HG03045 (cell line): ENCODE measurements at regions not wholly inside any gene's neighbourhood (a gene's known extent, or its start where the extent isn't known, plus 50 kb on each side); places are given as distances from the start of the nearest gene placed in this dataset.
A peak's percentile ranks its signal among the peaks of the same experiment; 100 is the strongest.
"Not testable (repeated sequence)": the region's sequence is repeated elsewhere in the genome, so short reads cannot be mapped to it uniquely, and the experiment has no call there.

Source experiments
- ATAC-seq: cut with Tn5 transposase; IDR thresholded peaks from one replicate; pipeline ENCODE4 v1.9.1; 2021; ENCODE audit warnings: mild to moderate bottlenecking, moderate library complexity; ENCODE audit not compliant: unreplicated experiment

GRCh38 chr7:81887098-81888090 is 117.5 kb upstream of the HGF start:
- ATAC-seq, result peak; percentile 46

- ATAC-seq, result no peak
Measured at GRCh38 chr7:81886211-81886764, 116.4 kb upstream of the HGF start.

GRCh38 chr7:81884817-81885216 is 115.0 kb upstream of the HGF start:
- ATAC-seq, result no peak

- ATAC-seq, result no peak
Measured at GRCh38 chr7:81883801-81884393, 114.0 kb upstream of the HGF start.

- no peak for ATAC-seq
Measured at GRCh38 chr7:81882086-81882485, 112.2 kb upstream of the HGF start.

GRCh38 chr7:81877890-81878289 is 108.0 kb upstream of the HGF start:
- no peak for ATAC-seq

- peak; percentile 53 for ATAC-seq
Measured at GRCh38 chr7:81873559-81873958, 103.7 kb upstream of the HGF start.

GRCh38 chr7:81871606-81872265 is 101.9 kb upstream of the HGF start:
- no peak for ATAC-seq

GRCh38 chr7:81870608-81871007 is 100.8 kb upstream of the HGF start:
- no peak for ATAC-seq

- ATAC-seq, result no peak
Measured at GRCh38 chr7:81869670-81870069, 99.8 kb upstream of the HGF start.

- no peak for ATAC-seq
Measured at GRCh38 chr7:81865754-81866153, 95.9 kb upstream of the HGF start.

- no peak for ATAC-seq
Measured at GRCh38 chr7:81859433-81859832, 89.6 kb upstream of the HGF start.

GRCh38 chr7:81858820-81859219 is 89.0 kb upstream of the HGF start:
- not testable (repeated sequence) for ATAC-seq

- no peak for ATAC-seq
Measured at GRCh38 chr7:81857385-81857784, 87.5 kb upstream of the HGF start.

- no peak for ATAC-seq
Measured at GRCh38 chr7:81854518-81854917, 84.7 kb upstream of the HGF start.

- ATAC-seq, result no peak
Measured at GRCh38 chr7:81852701-81853100, 82.9 kb upstream of the HGF start.

GRCh38 chr7:81851413-81851812 is 81.6 kb upstream of the HGF start:
- no peak for ATAC-seq

GRCh38 chr7:81846398-81846797 is 76.6 kb upstream of the HGF start:
- ATAC-seq, result peak; percentile 69

- peak; percentile 53 for ATAC-seq
Measured at GRCh38 chr7:81845744-81846241, 75.9 kb upstream of the HGF start.

- not testable (repeated sequence) for ATAC-seq
Measured at GRCh38 chr7:81843657-81844056, 73.8 kb upstream of the HGF start.

GRCh38 chr7:81842361-81842760 is 72.5 kb upstream of the HGF start:
- no peak for ATAC-seq
